ENCODE measurements at regions not wholly inside any gene's neighbourhood (a gene's known extent, or its start where the extent isn't known, plus 50 kb on each side); places are given as distances from the start of the nearest gene placed in this dataset.

DNA sequence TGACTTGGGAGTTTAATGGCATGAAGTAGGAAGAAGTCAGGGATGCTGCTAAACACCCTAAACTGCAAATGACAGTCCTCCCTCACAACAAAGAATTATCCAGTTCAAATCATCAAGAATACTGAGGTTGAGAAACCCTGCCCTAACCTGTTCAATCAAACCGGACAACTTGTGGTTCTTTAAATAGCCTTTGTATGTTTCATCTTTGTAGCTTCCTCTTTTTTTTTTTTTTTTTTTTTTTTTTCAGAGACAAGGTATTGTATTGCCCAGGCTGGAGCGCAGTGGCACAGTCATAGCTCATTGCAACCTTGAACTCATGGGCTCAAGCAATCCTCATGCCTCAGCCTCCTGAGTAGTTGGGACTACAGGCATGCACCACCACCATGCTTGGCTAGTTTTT, 52.5 kb upstream of the TTC29 start:
- DNase-seq (ENCODE audit: low read depth in 2 of 2): no peak

DNA sequence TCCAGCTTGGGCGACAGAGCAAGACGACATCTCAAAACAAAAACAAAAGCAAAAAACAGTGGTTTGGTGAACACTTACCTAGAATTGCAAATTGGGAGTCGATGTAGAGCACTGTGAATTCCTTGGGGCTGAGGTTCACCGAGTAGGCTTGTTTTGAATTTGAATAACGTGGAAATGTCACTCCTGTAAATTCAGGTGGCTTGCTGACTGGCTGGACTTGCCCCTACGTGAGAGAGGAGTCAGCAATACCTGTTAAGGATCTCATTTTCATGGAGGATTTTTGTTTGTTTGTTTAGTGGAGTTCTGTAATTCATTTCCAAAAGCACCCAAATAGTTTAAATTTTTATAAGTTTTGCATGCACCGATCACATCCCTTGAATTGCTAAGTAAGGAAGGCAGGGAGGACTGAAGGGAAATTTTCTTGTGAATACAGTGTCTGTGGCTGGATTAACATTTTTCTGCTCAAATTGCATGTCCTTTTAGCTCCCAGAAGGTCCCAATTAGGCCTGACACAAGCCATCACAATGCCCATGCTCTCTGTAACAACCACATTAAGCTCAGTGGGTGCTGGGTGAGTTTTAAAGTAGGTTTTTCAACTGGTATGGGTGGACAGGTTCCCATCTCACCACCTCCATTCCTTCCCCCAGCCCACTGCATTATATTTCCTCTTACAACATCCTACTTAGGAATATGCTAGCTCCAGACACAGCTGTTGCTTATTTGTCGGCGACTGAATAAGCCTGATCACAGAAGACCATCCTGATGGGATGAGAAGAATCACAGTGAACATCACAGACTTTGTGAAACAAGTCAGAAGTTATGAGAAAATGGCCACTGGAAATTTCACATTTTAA, 58.5 kb upstream of the TTC29 start:
- DNase-seq (ENCODE audit: low read depth in 2 of 2): no peak

DNA sequence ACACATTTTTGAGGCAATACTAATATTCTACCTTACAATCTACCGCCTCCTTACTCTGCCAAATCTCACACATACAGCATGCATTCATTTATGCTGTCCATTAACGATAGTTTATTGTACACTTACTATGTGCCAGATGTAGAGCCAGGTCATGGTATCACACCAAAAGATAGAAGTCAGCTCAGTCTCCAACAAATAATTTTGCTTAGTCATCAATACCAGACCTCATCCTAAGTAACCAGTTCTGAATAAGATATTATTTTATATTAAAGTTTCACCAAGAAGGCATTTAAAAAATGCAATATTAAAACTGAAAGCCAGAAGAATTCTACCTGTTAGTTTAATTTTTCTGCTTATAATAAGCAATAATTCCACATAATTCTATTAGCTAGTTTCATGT, 60.6 kb upstream of the TTC29 start:
- DNase-seq (ENCODE audit: low read depth in 2 of 2): no peak

DNA sequence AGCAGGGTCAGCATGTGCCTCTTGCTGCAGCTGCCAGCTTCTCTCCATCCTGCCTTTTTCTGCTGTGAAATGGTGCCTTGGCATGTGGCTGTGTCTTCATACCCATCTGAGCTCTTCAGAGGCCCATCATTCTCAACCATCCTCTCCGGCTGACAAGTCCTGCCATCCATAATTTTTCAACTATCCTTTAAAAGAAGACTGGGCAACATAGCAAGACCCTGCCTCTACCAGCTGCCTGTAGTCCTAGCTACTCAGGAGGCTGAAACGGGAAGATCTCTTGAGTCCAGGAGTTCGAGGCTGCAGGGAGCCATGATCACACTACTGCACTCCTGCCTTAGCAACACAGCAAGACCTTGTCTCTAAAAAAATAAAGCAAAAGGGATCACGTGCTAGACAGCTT, 64.2 kb upstream of the TTC29 start:
- DNase-seq (ENCODE audit: low read depth in 2 of 2): no peak

DNA sequence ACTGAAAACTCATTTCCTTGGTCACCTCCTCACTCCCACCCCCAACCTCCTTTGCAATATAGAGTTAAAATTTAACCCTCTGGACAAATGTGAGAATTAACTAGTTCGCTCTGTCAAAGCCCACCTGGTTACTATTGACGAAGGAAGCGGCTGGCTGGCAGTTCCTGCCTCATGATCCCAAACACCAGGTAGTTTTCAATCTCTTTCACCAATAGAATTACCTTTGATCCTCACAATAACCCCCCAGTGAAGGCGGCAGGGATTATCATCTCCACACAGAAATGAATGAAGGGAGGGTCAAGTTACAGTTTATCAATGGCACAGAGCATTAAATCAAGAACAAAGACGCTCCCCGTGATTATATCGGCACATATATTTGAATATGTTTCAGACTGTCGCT, 65.7 kb upstream of the TTC29 start:
- no peak for DNase-seq (ENCODE audit: low read depth in 2 of 2)

DNA sequence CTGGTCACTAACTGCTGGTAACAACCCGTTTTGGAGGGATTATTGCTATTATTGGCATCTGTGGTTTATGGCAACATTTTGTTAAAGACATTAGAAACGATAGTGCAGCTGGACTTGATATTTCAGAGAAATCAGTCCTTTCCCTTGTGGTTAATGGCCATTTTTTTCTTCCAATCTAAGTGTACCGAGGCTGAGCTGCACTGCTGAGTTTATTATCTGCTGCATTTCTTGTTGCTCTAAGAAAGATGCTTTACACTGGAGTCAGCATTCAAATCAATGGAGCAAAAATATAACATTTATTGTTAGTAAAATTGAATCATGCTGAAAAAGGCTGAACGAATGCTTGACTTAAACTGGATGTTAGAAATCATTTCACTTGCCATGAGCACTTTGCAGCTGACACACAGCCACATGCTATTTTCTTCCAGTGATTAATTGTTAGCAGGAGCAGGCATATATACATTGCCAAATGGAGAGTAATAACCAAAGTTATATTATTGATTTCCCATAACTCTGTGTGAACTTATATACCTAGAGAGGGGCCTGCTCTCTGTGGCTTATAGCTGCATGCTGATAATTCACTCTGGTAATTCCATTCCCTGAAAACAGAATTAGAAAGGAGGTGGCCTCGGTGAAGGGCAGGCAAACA, 66.5 kb upstream of the TTC29 start:
- no peak for DNase-seq (ENCODE audit: low read depth in 2 of 2)

DNA sequence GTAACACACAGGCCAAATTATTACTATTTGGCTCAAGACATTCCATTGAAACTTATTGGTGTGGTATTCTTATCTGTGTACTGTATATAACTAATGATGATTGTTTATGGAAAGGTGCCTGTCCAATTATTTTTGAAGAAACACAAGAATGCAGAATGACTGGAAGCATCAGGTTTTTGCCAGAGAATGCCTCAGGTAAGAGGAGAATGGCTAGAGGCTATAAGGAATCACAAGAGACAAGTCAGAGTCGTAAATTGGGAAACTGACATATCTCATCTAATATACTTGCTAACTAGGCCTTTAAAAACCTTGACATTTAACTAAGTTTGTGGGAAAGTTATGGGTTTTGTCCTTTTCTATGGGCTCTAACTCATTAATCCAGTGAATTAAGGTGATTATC, 69.3 kb upstream of the TTC29 start:
- DNase-seq (ENCODE audit: low read depth in 2 of 2): no peak

DNA sequence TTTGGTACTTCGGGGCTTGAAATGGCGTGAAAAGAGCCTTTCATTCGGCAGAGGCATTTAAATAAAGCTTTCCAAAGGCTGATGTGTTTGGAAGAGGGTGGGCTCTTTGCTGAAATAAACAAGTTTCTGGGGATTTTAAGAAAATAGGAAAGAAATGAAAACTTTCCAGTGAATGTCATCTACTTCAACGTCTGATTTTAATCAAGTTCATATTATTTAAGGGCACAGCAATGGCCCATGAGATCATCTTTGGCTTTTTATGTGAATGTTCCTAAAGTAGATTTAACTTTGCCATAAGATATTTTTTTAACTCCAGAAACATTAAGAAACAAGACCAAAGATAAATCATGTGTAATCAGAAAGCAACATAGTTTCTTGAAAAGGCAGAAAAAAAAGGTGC, 69.8 kb upstream of the TTC29 start:
- no peak for DNase-seq (ENCODE audit: low read depth in 2 of 2)

DNA sequence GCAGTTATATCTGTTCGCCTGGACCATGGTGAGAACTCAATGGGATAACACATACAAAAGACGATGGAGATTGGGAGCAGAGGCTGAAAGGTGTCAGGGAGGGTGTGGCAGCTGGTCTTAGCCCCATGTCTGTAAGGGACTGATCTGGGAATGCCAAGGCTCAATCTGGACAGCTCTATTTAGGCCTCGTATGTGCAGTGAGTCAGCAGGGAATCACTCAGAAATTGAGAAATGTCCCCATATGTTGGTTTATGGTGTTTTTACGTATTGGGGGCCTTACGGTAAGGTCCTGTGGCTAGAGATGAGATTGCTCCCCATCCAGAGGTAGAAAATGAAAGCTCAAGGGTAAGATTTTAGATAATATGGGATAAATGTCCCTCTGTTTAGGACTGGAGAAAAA, 71.4 kb upstream of the TTC29 start:
- DNase-seq (ENCODE audit: low read depth in 2 of 2): no peak

DNA sequence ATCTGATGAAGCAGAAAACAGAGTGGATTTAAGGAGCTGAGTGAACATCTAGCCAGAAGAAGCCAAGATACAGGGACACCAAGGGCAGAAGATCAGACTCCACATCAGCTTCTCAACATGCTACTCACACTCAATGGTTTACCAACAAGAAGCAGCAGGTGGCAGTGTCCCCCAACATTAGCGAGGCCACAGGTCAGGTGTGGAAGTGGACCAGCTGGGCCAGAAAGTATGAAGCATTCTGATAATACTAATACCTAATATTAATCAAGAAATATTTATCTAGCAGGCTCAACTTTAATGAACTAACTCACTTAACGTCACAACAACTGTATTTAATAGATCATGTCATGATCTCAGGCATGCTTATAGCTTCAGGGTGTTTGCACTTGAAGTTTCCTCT, 73.4 kb upstream of the TTC29 start:
- peak in 1 of 2 donors; percentile 10 for DNase-seq (ENCODE audit: low read depth in 2 of 2)

DNA sequence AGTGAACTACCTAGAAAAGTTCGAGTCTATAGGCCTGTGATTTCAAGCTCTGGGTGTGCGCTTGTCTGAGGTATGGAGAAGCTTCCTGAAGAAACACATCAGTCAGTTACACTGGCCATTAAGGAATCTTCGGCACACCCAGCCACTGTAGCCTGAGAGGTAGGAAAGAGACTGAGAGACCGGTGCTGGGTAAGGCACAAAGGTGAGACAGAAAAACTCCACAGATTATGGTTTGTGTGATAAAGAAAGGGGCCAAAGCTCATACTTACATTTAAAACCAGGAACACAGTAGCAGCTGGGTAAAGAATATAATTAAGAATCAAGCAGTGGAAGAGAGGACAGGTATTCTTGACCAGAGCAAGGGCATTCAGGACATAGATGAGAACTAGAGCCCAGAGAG, 74.8 kb upstream of the TTC29 start:
- no peak for DNase-seq (ENCODE audit: low read depth in 2 of 2)

DNA sequence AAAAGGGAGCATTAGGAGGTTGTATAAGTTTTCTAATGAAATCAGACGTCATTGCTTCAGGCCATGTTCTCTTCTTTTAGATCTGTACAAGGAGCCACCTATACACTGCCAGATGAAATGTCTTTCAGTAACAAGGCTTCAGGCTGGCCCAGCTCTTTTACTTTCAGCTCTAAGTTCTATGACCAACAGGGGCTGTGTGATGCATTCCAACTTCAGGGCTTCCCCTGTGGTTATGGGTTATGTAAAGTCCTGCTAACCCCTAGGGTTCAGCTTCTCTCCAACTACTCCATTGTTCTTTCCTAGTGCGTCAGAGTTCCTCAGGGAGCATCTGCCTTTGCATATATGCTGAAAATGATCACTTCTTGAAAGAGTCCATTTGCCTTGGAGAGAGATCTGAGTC, 79.4 kb upstream of the TTC29 start:
- DNase-seq (ENCODE audit: low read depth in 2 of 2): no peak

DNA sequence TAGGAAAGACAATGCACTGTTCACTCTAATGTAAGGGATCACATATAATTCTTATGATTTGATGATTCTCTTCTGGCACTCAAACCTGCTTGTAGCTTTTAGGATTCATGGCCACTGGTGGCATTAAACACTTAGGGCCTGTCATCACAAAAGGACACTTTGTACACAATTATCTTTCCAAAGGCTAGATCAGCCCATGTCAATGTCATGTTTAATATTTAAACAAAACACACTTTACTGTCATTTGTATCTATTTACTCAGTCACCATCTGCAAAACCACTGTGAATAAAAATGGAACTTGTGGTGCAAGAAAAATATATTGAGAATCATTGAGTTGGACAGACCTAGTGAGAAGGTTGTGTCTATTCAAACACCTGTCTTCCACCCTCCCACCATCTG, 83.6 kb upstream of the TTC29 start:
- DNase-seq (ENCODE audit: low read depth in 2 of 2): no peak

DNA sequence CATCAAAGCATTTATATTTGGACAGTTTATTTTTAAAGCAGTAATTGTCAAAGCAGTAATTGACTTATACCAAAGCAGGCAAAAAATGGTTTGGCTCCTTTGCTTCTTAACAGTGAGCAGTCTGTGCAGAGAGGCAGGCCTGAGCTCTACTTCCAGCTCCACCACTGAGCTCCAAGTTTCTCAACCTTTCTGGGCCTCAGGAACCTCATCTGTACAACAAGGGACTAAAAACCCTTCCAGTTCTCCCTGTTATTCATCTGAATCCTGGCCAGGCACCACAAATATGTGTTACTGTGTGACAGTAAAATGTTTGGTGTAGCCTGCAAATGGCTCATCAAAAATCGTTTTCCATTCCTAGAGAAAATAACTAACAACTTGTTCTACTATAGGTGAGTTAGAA, 88.7 kb upstream of the TTC29 start:
- no peak for DNase-seq (ENCODE audit: low read depth in 2 of 2)

DNA sequence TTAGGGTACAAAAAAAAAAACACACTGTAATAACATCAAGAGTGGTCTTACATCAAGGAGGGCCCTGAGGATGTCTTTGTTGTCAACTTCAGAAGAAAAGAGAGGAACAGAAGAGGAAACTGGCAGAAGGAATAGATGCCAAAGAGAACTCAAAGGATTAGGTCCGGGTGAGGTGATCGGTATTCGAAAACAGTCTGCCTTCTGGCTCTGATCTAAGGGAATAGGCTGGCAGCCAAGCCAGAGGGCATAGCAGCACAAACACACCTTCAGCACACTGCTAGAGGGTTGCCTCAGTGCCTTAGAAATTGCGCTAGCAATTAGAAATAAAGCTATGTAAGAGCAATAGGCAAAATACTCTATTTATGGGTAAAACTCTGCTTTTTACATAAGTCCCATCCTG, 91.4 kb upstream of the TTC29 start:
- DNase-seq (ENCODE audit: low read depth in 2 of 2): no peak

DNA sequence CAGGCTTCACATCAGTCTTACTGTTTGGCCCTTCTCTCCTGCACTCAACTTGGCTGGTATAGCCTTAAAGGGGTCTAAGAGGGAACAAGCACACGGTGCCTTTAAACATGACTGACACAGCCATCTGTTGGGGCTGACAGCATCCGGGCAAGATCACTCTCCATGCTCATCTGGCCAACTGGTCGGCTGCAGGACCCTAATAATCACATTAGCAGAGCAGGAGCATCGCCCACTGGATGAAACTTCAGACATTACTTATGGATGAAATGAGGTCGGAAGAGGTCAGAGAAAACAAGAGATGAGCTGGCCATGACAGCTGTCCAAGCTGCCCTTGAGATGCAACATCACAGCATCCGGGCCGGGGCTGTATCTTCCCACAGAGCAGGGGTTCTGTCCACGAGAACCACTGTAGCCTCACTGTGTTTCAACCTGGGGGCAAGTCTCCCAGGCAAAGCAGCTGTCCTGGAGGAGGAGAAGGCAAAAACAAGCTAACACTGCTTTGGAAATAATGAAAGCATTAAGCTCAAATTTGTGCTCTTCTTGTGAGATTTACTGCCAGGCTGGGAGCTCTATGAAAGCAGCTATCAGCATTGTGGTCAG, 94.4 kb upstream of the TTC29 start:
- no peak for DNase-seq (ENCODE audit: low read depth in 2 of 2)

DNA sequence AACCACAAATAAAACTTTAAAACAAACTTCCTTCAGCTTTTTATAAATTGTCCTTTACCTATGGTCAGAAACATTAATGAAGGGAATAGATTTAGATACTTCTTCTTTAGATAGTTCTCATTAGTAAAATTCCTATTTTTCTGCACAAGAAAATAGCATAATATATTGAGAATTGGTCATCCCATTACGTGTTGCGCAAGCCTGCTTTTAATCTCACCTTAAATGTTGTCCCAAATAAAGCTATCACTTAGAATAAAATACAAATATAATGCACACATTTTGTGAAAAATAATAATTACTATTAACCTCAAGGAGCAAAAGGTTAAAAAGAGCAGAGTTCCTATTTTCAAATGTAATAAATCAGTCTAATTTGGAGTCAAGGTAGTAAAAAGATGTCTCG, 95.2 kb upstream of the TTC29 start:
- no peak for DNase-seq (ENCODE audit: low read depth in 2 of 2)

DNA sequence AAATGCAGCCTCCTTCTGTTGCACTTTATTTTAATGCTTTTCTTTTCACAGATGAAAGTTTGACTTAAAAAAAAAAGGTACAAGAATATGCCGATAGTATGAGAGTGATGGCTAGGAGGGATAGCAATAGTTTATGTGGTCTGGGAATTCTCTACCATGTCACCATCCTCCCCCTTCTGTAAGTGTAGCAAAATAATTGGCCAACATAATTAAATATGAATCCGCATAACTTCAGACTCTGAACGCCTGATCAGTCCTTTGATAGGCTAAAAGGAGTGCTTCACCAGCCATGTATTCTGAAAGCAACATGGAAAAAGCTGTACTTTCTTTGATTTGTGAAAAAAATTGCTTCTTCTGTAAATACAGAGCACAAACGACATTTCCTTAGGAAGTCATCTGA, 95.7 kb upstream of the TTC29 start:
- no peak for DNase-seq (ENCODE audit: low read depth in 2 of 2)

DNA sequence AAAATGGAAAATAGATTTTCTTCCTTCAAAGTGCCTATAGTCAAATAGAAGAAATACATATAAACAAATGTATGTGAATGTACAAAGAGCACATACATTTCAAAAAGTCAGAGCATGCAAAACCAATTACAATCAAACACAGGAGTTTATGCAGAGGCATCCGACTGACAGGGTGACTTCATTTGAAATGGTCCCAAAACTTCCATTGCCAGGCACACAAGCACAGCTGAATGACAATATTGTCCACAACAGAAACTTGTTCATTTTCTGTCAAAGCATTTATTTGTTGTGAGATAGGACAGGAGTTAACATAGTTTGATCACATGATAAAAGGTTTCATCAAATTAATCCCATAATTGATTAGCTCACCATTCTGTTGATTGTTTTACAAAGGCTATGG, 96.4 kb upstream of the TTC29 start:
- DNase-seq (ENCODE audit: low read depth in 2 of 2): no peak

DNA sequence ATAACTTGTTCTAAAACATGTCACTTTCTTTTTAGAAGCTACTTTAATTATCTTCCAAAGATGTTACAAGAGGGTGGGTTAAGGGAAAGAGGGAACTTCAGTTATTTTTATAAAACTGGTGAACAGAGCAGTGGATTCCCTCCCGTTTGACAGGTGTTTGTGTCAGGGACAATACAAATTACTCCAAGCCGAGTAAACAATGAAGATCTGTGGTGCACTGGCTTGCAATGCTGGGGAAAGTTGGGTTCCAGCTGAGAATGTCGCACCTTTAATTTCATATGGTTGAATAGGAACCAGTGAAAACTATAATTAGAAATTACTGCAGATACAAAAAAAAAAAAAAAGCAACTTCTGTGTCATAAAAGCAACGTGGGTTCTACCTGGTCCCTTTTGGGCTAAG, 98.6 kb upstream of the TTC29 start:
- DNase-seq (ENCODE audit: low read depth in 2 of 2): no peak

DNA sequence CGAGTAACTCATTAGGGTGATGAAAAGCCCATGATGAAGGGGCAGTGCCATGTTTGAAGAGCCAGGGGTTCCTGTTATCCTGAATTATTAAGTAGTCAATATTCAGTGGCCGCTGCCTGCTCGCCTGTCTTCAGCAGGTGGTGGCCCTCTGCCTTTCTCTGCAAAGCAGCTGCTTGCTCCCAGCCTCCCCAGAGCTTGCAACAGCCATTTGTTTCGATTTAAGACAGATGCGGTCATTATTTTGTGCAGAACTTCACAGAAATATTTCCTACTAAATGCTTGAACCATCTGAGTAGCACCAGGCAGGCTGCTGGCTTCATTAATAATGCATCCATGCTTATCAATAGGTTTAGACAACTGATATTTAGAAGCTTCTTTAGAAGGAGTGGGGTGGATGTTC, 104.3 kb upstream of the TTC29 start:
- no peak for DNase-seq (ENCODE audit: low read depth in 2 of 2)

DNA sequence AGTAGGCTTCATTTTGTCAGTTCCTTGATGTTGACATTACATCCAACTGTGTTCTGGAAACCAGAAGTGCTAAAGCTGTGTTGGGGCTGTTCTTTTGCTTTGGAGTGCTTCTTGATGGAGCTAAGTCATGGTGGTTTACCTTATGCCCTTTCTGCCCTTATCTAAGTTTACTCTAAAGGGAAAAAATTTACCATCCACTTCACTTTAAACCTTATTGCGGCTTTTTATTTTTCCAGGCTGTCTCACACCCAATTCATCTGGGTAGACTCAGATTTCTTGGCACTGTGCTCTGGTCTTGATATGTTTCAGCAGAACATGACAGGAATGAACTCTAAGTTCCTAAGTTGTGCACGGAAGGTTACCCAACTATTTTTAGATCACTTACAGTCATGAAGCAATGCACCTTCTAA, 104.7 kb upstream of the TTC29 start:
- DNase-seq (ENCODE audit: low read depth in 2 of 2): no peak

DNA sequence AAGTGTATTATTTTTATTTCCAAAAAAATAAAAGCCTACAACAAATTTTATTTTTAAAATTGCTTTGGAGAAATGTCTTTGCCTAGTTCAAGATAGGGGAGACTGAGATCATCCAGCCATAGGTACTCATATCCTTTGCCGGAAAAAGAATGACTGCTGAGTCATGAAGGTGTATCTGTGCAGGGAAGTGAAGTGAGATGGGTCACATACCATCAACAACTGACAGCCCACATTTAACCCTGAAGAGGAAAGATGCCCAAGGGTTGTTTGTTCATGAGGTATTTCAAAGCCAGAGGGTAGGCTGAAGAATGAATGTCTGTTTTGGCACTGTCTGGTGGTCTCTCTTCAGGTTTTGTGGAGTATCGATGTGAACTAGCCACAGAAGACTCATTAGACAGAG, 106.7 kb upstream of the TTC29 start:
- no peak for DNase-seq (ENCODE audit: low read depth in 2 of 2)
